ENCODE measurements at regions not wholly inside any gene's neighbourhood (a gene's known extent, or its start where the extent isn't known, plus 50 kb on each side); places are given as distances from the start of the nearest gene placed in this dataset.
"Not testable (repeated sequence)": the region's sequence is repeated elsewhere in the genome, so short reads cannot be mapped to it uniquely, and the experiment has no call there.

- no peak for FAIRE-seq
- no peak for DNase-seq (ENCODE audit: extremely low spot score, insufficient read length, low read depth)
These were observed 56.2 kb upstream of the ANXA1 start for GRCh38 chr9:73095425-73095824.

- DNase-seq (ENCODE audit: extremely low spot score, insufficient read length, low read depth) (no peak), FAIRE-seq (no peak)
These were observed 57.8 kb upstream of the ANXA1 start for GRCh38 chr9:73093740-73094379.

GRCh38 chr9:73093016-73093739 lies 58.5 kb upstream of the ANXA1 start:
- DNase-seq (ENCODE audit: extremely low spot score, insufficient read length, low read depth) (no peak), FAIRE-seq (no peak)

GRCh38 chr9:73091909-73092308 lies 59.8 kb upstream of the ANXA1 start:
- no peak for FAIRE-seq
- DNase-seq (ENCODE audit: extremely low spot score, insufficient read length, low read depth), result no peak

DNA sequence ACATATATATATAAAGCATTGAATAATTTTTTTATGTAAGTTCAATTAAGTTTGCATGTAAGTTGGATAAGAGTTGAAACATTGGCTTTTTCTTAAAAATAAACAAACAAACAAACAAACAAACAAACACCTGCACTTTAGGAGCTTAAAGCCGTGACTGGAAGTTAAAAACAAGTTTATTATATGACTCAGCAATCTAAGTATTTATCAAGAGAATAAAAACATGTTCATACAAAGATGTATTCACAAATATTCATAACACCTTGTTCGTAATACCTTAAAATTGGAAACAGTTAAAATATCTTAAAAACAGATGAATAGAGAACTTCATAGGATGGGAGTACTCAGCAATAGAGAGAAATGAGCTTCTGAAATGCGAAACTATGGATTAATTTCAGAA lies 61.5 kb upstream of the ANXA1 start:
- DNase-seq (ENCODE audit: extremely low spot score, insufficient read length, low read depth) (no peak), FAIRE-seq (no peak)

DNA sequence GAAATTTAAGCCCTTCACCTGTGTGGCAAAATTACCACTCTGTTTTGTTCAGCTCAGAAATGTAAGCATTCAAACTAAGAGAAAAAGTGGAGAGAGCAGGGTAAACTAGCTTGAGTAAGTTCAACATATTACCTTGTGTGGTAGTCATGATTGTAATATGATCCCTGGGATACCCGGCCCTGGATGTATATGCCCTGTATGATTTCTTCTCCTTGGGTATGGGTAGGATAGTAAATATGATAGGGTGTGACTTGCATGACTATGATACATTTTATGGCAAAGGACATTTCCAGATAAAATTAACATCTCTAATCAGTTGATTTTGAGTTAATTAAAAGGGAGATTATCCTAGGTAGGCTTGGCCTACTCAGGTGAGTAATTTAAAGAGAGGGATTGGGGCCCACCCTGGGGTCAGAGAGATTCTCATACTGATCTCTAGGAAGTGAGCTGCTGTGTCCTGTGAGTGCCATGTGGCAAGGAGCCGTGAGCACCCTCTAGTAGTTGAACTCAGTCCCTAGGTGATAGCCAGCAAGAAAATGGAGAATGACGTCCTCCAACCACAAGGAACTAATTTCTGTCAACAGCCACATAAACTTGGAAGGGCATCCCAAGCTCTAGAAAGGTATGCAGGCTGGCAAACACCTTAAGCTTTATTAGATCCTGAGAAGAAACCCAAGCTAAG lies 62.2 kb upstream of the ANXA1 start:
- DNase-seq (ENCODE audit: extremely low spot score, insufficient read length, low read depth) (no peak), FAIRE-seq (no peak)

GRCh38 chr9:73087876-73088275 lies 63.8 kb upstream of the ANXA1 start:
- not testable (repeated sequence) for FAIRE-seq

DNA sequence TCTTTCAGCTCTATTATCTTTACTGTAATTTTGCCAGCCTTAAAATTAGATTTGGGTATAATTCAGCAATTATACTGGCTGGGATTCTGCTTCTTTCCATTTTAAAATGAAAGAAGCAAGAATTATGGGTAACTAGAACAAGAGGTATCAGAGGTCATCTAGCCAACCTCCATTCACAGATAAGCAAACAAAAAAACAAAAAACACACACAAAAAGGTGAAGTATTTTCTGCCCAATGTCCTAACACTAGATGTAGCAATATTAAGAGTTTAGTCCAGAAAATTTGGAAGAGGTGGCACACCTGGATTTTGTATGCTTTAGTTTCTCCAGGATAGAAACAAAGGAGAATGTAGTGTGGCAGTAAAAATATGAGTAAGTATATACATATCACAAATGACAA lies 68.1 kb upstream of the ANXA1 start:
- no peak for FAIRE-seq
- DNase-seq (ENCODE audit: extremely low spot score, insufficient read length, low read depth), result no peak

More at GRCh38 chr9:73087876-73088275, 63.8 kb upstream of the ANXA1 start:
- DNase-seq (ENCODE audit: extremely low spot score, insufficient read length, low read depth), result not testable (repeated sequence)

DNA sequence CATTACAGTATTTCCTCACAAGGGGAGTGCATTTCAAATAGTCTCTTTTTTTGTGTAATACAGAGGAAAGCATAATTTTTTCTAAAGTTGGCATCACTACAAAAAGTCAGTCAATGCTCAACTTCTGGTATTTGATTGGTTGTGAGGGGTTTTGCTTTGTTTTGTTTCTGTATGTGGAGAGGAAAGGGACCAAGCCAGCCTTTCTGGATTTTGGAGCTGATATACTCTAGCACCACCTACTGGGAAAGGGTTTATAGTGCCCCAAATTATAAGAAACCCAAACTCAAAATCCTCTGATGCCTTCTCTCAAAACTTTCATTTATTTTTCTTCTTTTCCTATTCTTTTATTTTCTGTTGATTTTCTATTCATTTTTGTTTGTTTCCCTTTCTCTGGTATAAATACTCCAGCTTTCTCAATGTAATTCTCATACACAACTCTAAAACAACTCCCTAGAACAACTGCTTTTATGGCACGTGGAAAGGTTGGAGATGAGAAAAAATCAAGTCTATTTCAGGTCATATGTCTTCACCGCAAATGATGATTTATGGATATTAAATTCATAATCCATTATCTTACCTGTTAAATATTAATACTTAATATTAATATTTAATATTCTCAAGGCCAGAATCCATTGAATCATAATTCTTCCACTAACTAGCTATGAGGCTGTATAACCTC lies 69.5 kb upstream of the ANXA1 start:
- peak; percentile 83 for FAIRE-seq
- peak; percentile 1 for DNase-seq (ENCODE audit: extremely low spot score, insufficient read length, low read depth)

- no peak for FAIRE-seq
- no peak for DNase-seq (ENCODE audit: extremely low spot score, insufficient read length, low read depth)
These were observed 71.5 kb upstream of the ANXA1 start for GRCh38 chr9:73080110-73080694.

- no peak for DNase-seq (ENCODE audit: extremely low spot score, insufficient read length, low read depth)
- FAIRE-seq, result no peak
These were observed 72.3 kb upstream of the ANXA1 start for GRCh38 chr9:73079326-73079725.

- DNase-seq (ENCODE audit: extremely low spot score, insufficient read length, low read depth), result no peak
- FAIRE-seq, result no peak
These were observed 74.0 kb upstream of the ANXA1 start for GRCh38 chr9:73077625-73078030.

GRCh38 chr9:73076970-73077369 lies 74.7 kb upstream of the ANXA1 start:
- no peak for DNase-seq (ENCODE audit: extremely low spot score, insufficient read length, low read depth)
- FAIRE-seq, result no peak

DNA sequence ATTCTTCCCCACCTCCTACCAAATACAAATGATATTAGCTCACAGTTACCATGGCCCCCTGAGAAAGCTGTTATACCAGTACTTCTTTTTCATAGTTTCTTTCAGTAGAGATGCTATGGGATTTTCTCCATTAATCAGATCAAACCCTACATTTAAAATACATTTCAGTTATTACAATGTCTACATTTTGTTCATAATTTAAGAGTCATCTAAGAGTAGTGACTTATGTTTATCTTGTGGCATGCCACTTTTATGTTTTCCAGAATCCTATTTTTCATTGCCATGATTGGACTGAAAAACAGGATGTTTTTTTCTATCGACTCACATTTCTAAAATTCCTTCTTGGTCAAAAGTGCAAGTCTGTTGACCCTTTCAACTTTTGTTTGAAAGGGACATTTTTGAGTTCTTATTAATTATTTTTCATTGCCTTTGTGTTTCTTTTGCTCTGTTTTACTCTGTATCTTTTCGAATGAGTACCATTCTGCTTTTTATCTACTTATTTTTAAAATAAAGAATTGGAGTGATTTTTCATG lies 77.4 kb upstream of the ANXA1 start:
- no peak for DNase-seq (ENCODE audit: extremely low spot score, insufficient read length, low read depth)
- FAIRE-seq, result no peak

DNA sequence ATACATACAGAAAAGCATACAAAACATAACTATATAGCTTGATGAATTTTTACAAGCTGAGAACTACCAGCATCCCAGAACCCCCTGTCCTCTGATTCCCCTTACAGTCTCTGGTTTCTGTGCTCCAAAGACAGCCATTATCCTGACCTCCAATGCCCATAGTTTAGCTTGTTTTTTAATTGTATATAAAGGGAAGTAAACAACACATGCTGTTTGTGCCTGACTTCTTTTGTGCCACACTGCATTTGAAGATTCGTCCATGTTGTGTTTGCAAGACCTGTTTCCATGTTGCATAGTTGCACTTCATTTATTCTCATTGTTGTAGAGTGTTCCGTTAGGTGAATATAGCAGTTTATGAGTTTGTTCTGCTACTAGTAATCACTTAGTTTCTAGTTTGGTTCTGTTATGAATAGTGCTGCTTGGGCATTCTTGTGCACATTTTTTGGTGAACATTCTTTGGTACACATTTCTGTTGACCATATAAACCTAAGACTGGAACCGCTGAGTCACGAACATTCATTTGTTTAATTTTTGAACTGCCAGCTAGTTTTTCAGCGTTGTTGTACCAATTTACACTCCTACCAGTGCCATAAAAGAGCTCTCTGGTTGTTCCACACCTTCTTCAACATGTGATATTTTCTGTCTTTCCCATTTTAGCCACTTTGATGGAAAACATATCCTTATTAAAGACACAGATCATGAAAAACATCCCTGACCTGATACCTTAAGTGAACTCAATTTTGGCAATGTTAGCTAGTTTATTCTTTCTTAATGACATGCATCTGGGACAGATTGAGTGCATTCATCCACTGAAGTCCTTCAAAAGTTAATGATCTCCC lies 78.1 kb upstream of the ANXA1 start:
- FAIRE-seq, result no peak

DNA sequence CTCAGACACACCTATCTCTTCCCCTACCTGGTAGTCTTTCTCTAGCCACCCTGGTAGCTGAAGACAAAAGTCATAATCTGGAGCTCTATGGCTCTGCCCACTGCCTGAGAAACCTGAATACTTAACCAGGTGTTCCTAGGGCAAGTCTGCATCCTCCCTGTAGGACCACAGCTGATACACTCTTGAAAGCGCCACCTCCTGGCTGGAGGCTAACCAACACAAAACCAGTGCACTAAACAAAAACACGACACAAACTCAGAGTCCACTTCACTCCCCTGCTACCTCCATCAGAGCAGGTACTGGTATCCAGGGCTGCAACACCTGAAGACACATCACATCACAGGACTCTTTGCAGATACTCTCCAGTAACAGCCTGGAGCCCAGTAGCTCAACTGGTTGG lies 84.6 kb upstream of the ANXA1 start:
- peak; percentile 50 for FAIRE-seq

More for the DNA sequence above, 78.1 kb upstream of the ANXA1 start:
- no peak for DNase-seq (ENCODE audit: extremely low spot score, insufficient read length, low read depth)

DNA sequence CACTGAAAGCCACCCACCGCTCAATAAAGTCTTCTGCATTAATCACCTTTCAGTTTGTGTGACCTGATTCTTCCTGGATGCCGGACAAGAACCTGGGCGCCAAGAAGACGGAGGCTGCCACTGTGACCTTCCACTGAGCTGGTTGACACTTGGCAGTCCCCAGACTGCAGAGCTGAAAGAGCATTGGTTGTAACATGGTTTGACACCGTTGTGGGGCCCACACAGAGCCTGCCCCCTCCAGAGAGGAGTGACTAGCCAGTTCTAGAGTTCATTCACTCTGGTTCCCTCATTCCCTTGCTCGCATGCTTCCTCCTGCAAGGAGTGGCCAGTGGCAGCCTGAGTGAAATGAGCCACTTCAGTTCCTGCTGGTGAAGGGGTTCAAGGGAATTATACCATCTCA lies 86.2 kb upstream of the ANXA1 start:
- DNase-seq (ENCODE audit: extremely low spot score, insufficient read length, low read depth) (no peak), FAIRE-seq (no peak)

More for the DNA sequence above, 84.6 kb upstream of the ANXA1 start:
- DNase-seq (ENCODE audit: extremely low spot score, insufficient read length, low read depth), result no peak

DNA sequence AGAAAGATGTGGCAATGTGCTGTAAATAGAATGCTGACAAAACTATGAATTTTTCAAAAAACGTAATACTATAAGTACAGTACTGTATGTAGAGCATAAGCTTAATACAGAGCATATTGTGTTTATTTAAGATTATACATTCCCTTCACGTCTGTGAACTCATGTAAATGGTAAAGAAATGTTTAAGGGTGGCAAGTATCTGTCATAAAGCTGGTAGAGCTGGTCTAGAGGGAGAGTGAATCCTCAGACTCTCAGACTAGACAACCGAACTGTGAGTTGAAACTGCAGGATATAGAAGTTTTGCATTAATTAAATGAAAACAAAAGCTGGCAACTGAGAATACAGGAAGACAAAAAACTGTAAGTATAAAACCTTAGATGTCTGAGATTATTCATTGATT lies 87.3 kb upstream of the ANXA1 start:
- DNase-seq (ENCODE audit: extremely low spot score, insufficient read length, low read depth) (no peak), FAIRE-seq (no peak)

DNA sequence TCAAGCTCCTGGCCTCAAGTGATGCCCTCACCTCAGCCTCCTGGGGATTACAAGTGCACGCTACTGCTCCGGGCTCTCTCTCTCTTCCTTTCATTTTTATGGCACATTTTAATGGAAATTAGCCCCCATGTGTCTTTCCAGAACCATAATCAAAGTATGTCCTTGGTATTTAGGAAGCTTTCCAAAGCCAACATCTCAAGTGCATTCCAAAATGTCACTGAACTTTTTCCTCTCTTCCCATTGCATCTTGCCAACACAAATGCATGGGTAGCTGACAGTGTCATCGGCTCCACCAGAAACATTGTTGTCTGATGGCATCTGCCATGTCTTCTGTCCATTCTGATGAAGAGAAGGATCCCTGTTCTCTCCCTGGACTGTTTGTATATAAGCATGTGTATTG lies 90.5 kb upstream of the ANXA1 start:
- DNase-seq (ENCODE audit: extremely low spot score, insufficient read length, low read depth), result no peak
- no peak for FAIRE-seq

Data from GM18507 (cell line).